ENCODE measurements at regions not wholly inside any gene's neighbourhood (a gene's known extent, or its start where the extent isn't known, plus 50 kb on each side); places are given as distances from the start of the nearest gene placed in this dataset.

DNA sequence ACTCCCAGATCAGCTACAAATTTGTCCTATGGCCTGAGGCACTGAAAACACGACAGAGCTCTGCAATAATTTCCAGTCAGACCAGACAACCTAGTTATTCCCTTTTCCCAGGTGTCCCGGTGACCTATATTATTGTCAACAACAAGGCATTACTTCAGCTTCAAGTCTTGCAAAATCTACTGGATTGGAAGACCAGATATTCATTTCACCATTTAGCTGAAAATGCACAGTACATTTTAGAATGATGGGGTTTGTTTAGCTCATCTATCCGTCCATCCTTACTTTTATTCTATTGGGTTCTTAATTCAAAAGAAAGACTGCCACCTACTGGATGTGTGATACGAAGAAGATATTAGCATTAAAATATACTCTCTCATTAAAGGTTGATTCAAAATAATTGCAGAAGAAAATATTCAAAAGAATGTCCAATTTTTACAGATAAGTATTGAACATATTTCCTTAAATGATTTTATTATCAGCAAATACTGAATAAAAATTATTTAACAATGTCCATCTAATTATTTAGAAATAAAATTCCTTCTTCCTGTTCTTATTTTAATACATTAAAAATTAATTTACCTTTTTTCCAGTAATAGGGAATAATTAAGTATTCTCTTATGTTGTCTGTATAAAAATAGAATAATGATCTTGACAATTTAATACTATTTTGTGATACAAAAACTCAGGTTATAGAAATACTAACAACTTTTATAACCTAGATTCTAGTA, 244.9 kb upstream of the LRIG3 start:
- Histone ChIP-seq H3K9me3 (ENCODE audit: control insufficient read depth, insufficient read depth, low read depth, low read length) (no peaks in the 10 kb centered on the region), H3K27me3 (ENCODE audit: control insufficient read depth, insufficient read depth, low read length) (no peaks in the 10 kb centered on the region), H3K4me3 (ENCODE audit: low read depth in 2 of 2, low read length in 2 of 2) (no peak overlapping the region), H3K27ac (ENCODE audit: low read length) (no peak overlapping the region), H3K36me3 (ENCODE audit: control insufficient read depth, insufficient read depth, low read length) (no peaks in the 10 kb centered on the region), H3K4me1 (ENCODE audit: control insufficient read depth, insufficient read depth, low read length) (no peaks in the 10 kb centered on the region)
- in situ Hi-C loops (cut with HindIII; ENCODE audit: low pct_unique_long_range_greater_than_20kb, low sequenced_read_pairs) (no loop called here), intact Hi-C loops (cut with micrococcal nuclease; ENCODE audit: unreplicated experiment) (no loop called here)
- ChIA-PET CTCF (interaction anchor here (0.7 to 0.8 kb wide), 2 partner anchors 24 to 54 kb away, joined by 3 read pairs; no protein-coding TSS in a partner anchor), POLR2A (no interaction called here)
- TF ChIP-seq TCF7L2 (IDR thresholded peaks at IDR 0.05; ENCODE audit: low read depth, low read length) = no peak
- TF ChIP-seq, protein P1, sequence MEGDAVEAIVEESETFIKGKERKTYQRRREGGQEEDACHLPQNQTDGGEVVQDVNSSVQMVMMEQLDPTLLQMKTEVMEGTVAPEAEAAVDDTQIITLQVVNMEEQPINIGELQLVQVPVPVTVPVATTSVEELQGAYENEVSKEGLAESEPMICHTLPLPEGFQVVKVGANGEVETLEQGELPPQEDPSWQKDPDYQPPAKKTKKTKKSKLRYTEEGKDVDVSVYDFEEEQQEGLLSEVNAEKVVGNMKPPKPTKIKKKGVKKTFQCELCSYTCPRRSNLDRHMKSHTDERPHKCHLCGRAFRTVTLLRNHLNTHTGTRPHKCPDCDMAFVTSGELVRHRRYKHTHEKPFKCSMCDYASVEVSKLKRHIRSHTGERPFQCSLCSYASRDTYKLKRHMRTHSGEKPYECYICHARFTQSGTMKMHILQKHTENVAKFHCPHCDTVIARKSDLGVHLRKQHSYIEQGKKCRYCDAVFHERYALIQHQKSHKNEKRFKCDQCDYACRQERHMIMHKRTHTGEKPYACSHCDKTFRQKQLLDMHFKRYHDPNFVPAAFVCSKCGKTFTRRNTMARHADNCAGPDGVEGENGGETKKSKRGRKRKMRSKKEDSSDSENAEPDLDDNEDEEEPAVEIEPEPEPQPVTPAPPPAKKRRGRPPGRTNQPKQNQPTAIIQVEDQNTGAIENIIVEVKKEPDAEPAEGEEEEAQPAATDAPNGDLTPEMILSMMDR (IDR thresholded peaks at IDR 0.05) = peak; percentile 54; the same call in 1 of the 2 replicates
- no peak for TF ChIP-seq POLR2AphosphoS5 (IDR thresholded peaks at IDR 0.05; ENCODE audit: low read depth, low read length)
- TF ChIP-seq REST (IDR thresholded peaks at IDR 0.05; ENCODE audit: insufficient read depth in 1 of 2, low read depth in 2 of 2, low read length in 1 of 2) = no peak
- DNase-seq (ENCODE audit: low read depth, low spot score) (peak; percentile 10), ATAC-seq (no peak)
- BruUV-seq (replicated peaks) = no TSS peak

DNA sequence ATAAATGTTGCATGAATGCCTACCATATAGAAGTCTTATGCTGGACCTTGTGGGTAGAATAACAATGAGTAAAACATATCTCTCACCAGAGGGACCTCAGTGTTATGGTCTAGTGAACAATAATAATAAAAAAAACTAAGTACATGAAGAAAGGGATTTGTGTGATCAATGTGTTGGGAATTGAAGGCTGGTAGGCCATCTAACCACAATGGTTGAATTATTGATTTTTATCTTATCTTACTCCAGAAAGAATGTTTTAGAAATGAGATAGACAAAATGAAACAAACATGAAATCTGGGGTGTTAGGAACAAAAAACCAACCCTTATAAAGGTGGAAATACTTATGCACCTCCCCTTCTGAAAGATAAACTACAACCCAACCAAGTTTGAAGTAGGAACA, 243.9 kb upstream of the LRIG3 start:
- Histone ChIP-seq H3K4me3 (ENCODE audit: low read depth in 2 of 2, low read length in 2 of 2) (no peak overlapping the region), H3K9me3 (ENCODE audit: control insufficient read depth, insufficient read depth, low read depth, low read length) (no peaks in the 10 kb centered on the region; the same call in 1 of the 2 replicates), H3K27ac (ENCODE audit: low read length) (no peak overlapping the region), H3K27me3 (ENCODE audit: control insufficient read depth, insufficient read depth, low read length) (no peaks in the 10 kb centered on the region), H3K4me1 (ENCODE audit: control insufficient read depth, insufficient read depth, low read length) (no peaks in the 10 kb centered on the region), H3K36me3 (ENCODE audit: control insufficient read depth, insufficient read depth, low read length) (no peaks in the 10 kb centered on the region)
- in situ Hi-C loops (cut with HindIII; ENCODE audit: low pct_unique_long_range_greater_than_20kb, low sequenced_read_pairs) = no loop called here
- ChIA-PET CTCF (interaction anchor here (0.6 to 0.8 kb wide), 2 partner anchors 53 to 797 kb away, joined by 3 read pairs; no protein-coding TSS in a partner anchor), POLR2A (no interaction called here)
- ATAC-seq (no peak), DNase-seq (ENCODE audit: low read depth, low spot score) (no peak)
- BruUV-seq (replicated peaks) = no TSS peak
- intact Hi-C loops (cut with micrococcal nuclease; ENCODE audit: unreplicated experiment) = no loop called here
- TF ChIP-seq, protein P1 (IDR thresholded peaks at IDR 0.05) = no peak
- no peak for TF ChIP-seq POLR2AphosphoS5 (IDR thresholded peaks at IDR 0.05; ENCODE audit: low read depth, low read length)
- TF ChIP-seq SIN3A (IDR thresholded peaks at IDR 0.05; ENCODE audit: borderline replicate concordance, insufficient read depth, low read depth, low read length) = no peak
- no peak for TF ChIP-seq TCF7L2 (IDR thresholded peaks at IDR 0.05; ENCODE audit: low read depth, low read length)
- TF ChIP-seq REST (IDR thresholded peaks at IDR 0.05; ENCODE audit: insufficient read depth in 1 of 2, low read depth in 2 of 2, low read length in 1 of 2) = no peak
